ENCODE measurements at regions not wholly inside any gene's neighbourhood (a gene's known extent, or its start where the extent isn't known, plus 50 kb on each side); places are given as distances from the start of the nearest gene placed in this dataset.

GRCh38 chr13:108419768-108420167 is 150.2 kb downstream of the TNFSF13B start:
- no peaks in the 10 kb centered on the region for H3K9me3 Mint-ChIP-seq (ENCODE audit: unreplicated experiment)
- TF ChIP-seq CTCF (IDR thresholded peaks at IDR 0.05; ENCODE audit: unreplicated experiment), result no peak
- no peaks in the 10 kb centered on the region for H3K4me1 Mint-ChIP-seq (ENCODE audit: insufficient read depth, unreplicated experiment)
- peaks cover 5% of the 10 kb centered on the region for H3K36me3 Mint-ChIP-seq (ENCODE audit: insufficient read depth, unreplicated experiment)
- no peak overlapping the region for H3K4me3 Mint-ChIP-seq (ENCODE audit: unreplicated experiment)
- H3K27ac Mint-ChIP-seq (ENCODE audit: low read depth, unreplicated experiment), result no peak overlapping the region
- peaks cover 74% of the 10 kb centered on the region for H3K27me3 Mint-ChIP-seq (ENCODE audit: insufficient read depth, unreplicated experiment)
- CTCF ChIA-PET, result no interaction called here
- no peak for DNase-seq (ENCODE audit: unreplicated experiment)
- BruUV-seq (replicated peaks), result no TSS peak
- intact Hi-C loops (cut with micrococcal nuclease), result no loop called here
- POLR2A ChIA-PET, result no interaction called here

DNA sequence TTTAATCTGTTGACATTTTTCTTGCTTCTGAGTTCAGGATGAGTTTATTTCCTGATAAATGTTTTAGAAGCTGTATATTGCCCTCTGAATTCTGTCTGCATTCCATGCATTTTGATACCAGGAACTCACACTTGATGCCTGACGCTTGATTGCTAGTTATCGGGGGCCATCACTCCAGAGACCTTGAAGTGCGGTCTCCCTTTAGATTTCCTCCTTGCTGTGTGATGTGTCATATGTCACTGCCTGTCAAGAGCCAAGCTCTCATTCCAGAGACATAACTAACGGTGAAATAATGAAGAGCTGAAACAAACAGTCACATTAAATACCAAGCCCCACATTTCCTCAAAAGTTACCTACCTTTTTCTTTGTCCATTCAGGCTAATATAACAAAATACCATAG is 155.5 kb downstream of the TNFSF13B start:
- POLR2A ChIA-PET, result no interaction called here
- CTCF ChIA-PET, result no interaction called here
- BruUV-seq (replicated peaks), result no TSS peak

DNA sequence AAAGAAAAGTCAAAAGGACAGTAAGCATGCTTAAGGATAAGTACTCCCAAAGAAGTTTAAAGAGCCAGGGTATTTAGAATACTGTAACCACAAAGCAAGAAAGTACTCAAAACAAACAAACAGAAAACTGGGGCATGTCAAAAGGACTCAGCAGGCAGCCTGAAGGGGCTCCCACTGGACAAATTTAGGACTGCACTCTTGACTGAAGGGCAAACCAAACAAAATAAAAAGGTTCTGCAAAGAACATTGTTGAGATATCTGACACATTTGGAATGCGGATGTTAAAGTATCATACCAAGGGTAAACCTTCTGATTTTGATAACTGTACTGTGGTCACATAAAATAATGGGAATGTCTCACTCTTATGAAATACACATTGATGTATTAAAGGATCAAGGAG is 157.4 kb downstream of the TNFSF13B start:
- intact Hi-C loops (cut with micrococcal nuclease), result no loop called here
- no TSS peak for BruUV-seq (replicated peaks)

More for the DNA sequence above, 155.5 kb downstream of the TNFSF13B start:
- Mint-ChIP-seq H3K27me3 (ENCODE audit: insufficient read depth, unreplicated experiment) (peaks cover 41% of the 10 kb centered on the region), H3K36me3 (ENCODE audit: insufficient read depth, unreplicated experiment) (no peaks in the 10 kb centered on the region), H3K9me3 (ENCODE audit: unreplicated experiment) (no peaks in the 10 kb centered on the region), H3K27ac (ENCODE audit: low read depth, unreplicated experiment) (no peak overlapping the region), H3K4me3 (ENCODE audit: unreplicated experiment) (no peak overlapping the region), H3K4me1 (ENCODE audit: insufficient read depth, unreplicated experiment) (no peaks in the 10 kb centered on the region)
- no peak for DNase-seq (ENCODE audit: unreplicated experiment)
- intact Hi-C loops (cut with micrococcal nuclease), result no loop called here
- no peak for TF ChIP-seq CTCF (IDR thresholded peaks at IDR 0.05; ENCODE audit: unreplicated experiment)

DNA sequence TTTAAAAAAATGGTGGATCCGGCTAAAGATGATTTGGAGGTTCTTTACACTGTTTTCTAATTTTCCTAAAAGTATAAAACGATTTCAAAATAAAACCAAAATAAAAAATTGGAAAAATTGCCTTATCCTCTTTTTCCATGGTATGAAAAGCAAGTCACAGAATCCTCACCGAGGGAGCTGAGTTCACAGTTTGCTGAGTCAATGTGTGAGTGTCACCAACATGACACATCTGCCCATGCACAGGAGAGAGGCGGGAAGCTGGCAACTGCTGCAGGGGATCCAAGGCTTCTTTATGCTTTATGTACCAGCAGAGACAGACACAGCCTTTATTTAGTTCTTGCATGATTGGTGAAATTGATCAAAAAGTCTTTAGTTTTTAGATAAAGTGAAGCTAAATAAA is 157.8 kb downstream of the TNFSF13B start:
- ChIA-PET CTCF (no interaction called here), POLR2A (no interaction called here)
- Mint-ChIP-seq H3K27ac (ENCODE audit: low read depth, unreplicated experiment) (no peak overlapping the region), H3K36me3 (ENCODE audit: insufficient read depth, unreplicated experiment) (peaks cover 6% of the 10 kb centered on the region), H3K27me3 (ENCODE audit: insufficient read depth, unreplicated experiment) (peaks cover 26% of the 10 kb centered on the region), H3K4me3 (ENCODE audit: unreplicated experiment) (no peak overlapping the region), H3K4me1 (ENCODE audit: insufficient read depth, unreplicated experiment) (no peaks in the 10 kb centered on the region), H3K9me3 (ENCODE audit: unreplicated experiment) (no peaks in the 10 kb centered on the region)
- TF ChIP-seq CTCF (IDR thresholded peaks at IDR 0.05; ENCODE audit: unreplicated experiment), result no peak
- intact Hi-C loops (cut with micrococcal nuclease), result no loop called here
- BruUV-seq (replicated peaks), result no TSS peak
- DNase-seq (ENCODE audit: unreplicated experiment), result no peak

More for the DNA sequence above, 157.4 kb downstream of the TNFSF13B start:
- Mint-ChIP-seq H3K4me1 (ENCODE audit: insufficient read depth, unreplicated experiment) (no peaks in the 10 kb centered on the region), H3K27ac (ENCODE audit: low read depth, unreplicated experiment) (no peak overlapping the region), H3K36me3 (ENCODE audit: insufficient read depth, unreplicated experiment) (peaks cover 6% of the 10 kb centered on the region), H3K9me3 (ENCODE audit: unreplicated experiment) (no peaks in the 10 kb centered on the region), H3K27me3 (ENCODE audit: insufficient read depth, unreplicated experiment) (peaks cover 30% of the 10 kb centered on the region), H3K4me3 (ENCODE audit: unreplicated experiment) (no peak overlapping the region)
- no peak for TF ChIP-seq CTCF (IDR thresholded peaks at IDR 0.05; ENCODE audit: unreplicated experiment)
- POLR2A ChIA-PET, result no interaction called here
- CTCF ChIA-PET, result no interaction called here
- no peak for DNase-seq (ENCODE audit: unreplicated experiment)
